ENCODE measurements at regions not wholly inside any gene's neighbourhood (a gene's known extent, or its start where the extent isn't known, plus 50 kb on each side); places are given as distances from the start of the nearest gene placed in this dataset.

GRCh38 chr3:68136411-68136810, 482.0 kb upstream of the SUCLG2 start:
- Histone ChIP-seq H3K36me3 (no peaks in the 10 kb centered on the region), H3K27me3 (replicated peaks in 1 of 7) (no peaks in the 10 kb centered on the region), H3K4me1 (no peaks in the 10 kb centered on the region), H3K4me3 (no peak overlapping the region), H3K27ac (no peak overlapping the region), H3K9me3 (peaks cover 0 to 11% (median 3%) of the 10 kb centered on the region in 8 donors)
- DNase-seq, result no peak
- intact Hi-C loops (cut with DNase I; ENCODE audit: low total_unique reads), result no loop called here
- no peak for TF ChIP-seq CTCF (IDR thresholded peaks at IDR 0.05 in 8 of 11, conservative IDR thresholded peaks at IDR 0.05 in 3 of 11)
- 58 to 71% (median 61%) methylated on average over 7 of the region's 7 CpGs for WGBS, 5 donors

- no peak overlapping the region for H3K4me3 ChIP-seq
- no peaks in the 10 kb centered on the region for H3K4me1 ChIP-seq
- no peaks in the 10 kb centered on the region for H3K27me3 ChIP-seq (replicated peaks in 1 of 7)
- TF ChIP-seq POLR2A (IDR thresholded peaks at IDR 0.05) (no peak), POLR2AphosphoS5 (IDR thresholded peaks at IDR 0.05) (no peak), CTCF (IDR thresholded peaks at IDR 0.05 in 8 of 11, conservative IDR thresholded peaks at IDR 0.05 in 3 of 11) (no peak)
- no peaks in the 10 kb centered on the region for H3K36me3 ChIP-seq
- 27 to 63% (median 50%) methylated on average over 1 of the region's 1 CpG for WGBS, 5 donors
- DNase-seq, result no peak
- H3K9me3 ChIP-seq, result peaks cover 0 to 11% (median 3%) of the 10 kb centered on the region in 8 donors
- no peak overlapping the region for H3K27ac ChIP-seq
- intact Hi-C loops (cut with DNase I; ENCODE audit: low total_unique reads), result no loop called here
Measured at GRCh38 chr3:68135067-68135466, 480.7 kb upstream of the SUCLG2 start.

DNA sequence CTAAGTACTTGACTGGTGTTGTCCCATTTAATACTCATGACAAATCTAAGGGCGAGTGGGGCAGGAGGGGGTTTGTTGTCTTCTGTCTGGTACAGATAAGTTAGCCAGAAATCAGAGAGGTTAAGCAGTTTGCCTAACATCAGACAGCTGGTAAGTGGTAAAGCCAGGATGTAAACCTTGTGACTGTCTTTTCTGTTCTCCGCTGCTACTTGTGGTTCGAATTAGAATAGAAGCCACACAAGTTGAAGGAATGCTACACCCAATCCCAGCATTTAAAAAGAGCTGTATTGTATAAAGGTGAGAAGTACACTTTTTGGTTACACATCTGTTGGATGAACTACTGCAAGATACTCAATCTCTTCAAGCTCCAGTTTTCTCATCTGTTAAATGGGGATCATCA, 474.7 kb upstream of the SUCLG2 start:
- intact Hi-C loops (cut with DNase I; ENCODE audit: low total_unique reads), result no loop called here
- TF ChIP-seq POLR2A (IDR thresholded peaks at IDR 0.05), result no peak
- no peak for TF ChIP-seq POLR2AphosphoS5 (IDR thresholded peaks at IDR 0.05)
- no peak for TF ChIP-seq CTCF (IDR thresholded peaks at IDR 0.05 in 8 of 11, conservative IDR thresholded peaks at IDR 0.05 in 3 of 11)
- Histone ChIP-seq H3K36me3 (no peaks in the 10 kb centered on the region), H3K4me3 (no peak overlapping the region), H3K4me1 (no peaks in the 10 kb centered on the region), H3K27ac (no peak overlapping the region), H3K27me3 (replicated peaks in 1 of 7) (no peaks in the 10 kb centered on the region), H3K9me3 (peaks cover 0 to 11% (median 3%) of the 10 kb centered on the region in 8 donors)
- WGBS, 5 donors, result 64 to 78% (median 69%) methylated on average over 3 of the region's 3 CpGs
- no peak for DNase-seq

GRCh38 chr3:68123231-68123630, 468.8 kb upstream of the SUCLG2 start:
- no peaks in the 10 kb centered on the region for H3K9me3 ChIP-seq
- TF ChIP-seq POLR2AphosphoS5 (IDR thresholded peaks at IDR 0.05) (no peak), CTCF (IDR thresholded peaks at IDR 0.05 in 8 of 11, conservative IDR thresholded peaks at IDR 0.05 in 3 of 11) (no peak), POLR2A (IDR thresholded peaks at IDR 0.05) (no peak)
- intact Hi-C loops (cut with DNase I; ENCODE audit: low total_unique reads), result no loop called here
- no peak overlapping the region for H3K27ac ChIP-seq
- no peak for DNase-seq
- H3K27me3 ChIP-seq (replicated peaks in 1 of 7), result no peaks in the 10 kb centered on the region
- H3K36me3 ChIP-seq, result no peaks in the 10 kb centered on the region
- no peak overlapping the region for H3K4me3 ChIP-seq
- WGBS, 5 donors, result 75 to 81% (median 78%) methylated on average over 4 of the region's 4 CpGs
- no peaks in the 10 kb centered on the region for H3K4me1 ChIP-seq
